Liver (tissue), 3 donors: ENCODE measurements at regions not wholly inside any gene's neighbourhood (a gene's known extent, or its start where the extent isn't known, plus 50 kb on each side); places are given as distances from the start of the nearest gene placed in this dataset.

Source experiments
- CTCF ChIP-seq: fragments of 150-350 bp; IDR thresholded peaks from 2 replicates; pipeline ENCODE4 v1.5.1; 2017; ENCODE audit warnings: improper control_type of control experiment, low read depth, low read length; ENCODE audit not compliant: missing input control
- JUND ChIP-seq, 2 donors: IDR thresholded peaks; 2 replicates each; pipeline ENCODE4 v1.6.1; 2016; ENCODE audit warnings: antibody characterized with exemption in 2 of 2
- MAX ChIP-seq: IDR thresholded peaks from 2 replicates; pipeline ENCODE4 v1.6.1; 2016; ENCODE audit warnings: antibody characterized with exemption
- REST ChIP-seq: IDR thresholded peaks from 2 replicates; pipeline ENCODE4 v1.6.1; 2016; ENCODE audit warnings: antibody characterized with exemption, mild to moderate bottlenecking
- donor health status: healthy.
- donor health status: healthy.

- TF ChIP-seq CTCF: no peak
- no peak for TF ChIP-seq MAX
- no peak for TF ChIP-seq JUND (IDR thresholded peaks at IDR 0.05)
- TF ChIP-seq REST: no peak
These were observed 58.7 kb downstream of the OTOL1 start for GRCh38 chr3:161555320-161555719.
